ENCODE measurements at regions not wholly inside any gene's neighbourhood (a gene's known extent, or its start where the extent isn't known, plus 50 kb on each side); places are given as distances from the start of the nearest gene placed in this dataset.

DNA sequence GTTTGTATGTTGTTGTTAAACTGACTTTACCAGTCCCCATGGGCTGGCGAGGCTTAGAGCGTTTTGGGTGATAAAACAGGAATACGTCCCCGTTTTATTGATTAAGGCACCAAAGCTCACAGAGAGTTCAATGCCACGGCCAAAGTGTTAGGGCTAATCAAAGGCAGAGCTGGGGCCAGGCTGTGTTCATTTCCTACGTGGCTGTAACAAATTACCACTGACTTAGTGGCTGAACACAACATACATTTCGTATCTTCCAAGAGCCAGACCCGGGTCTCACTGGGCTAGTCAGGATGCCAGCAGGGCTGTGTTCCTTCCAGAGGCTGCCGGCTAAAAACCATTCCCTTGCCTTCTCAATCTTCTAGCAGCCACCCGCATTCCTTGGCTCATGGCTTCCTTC, 94.4 kb upstream of the HABP2 start:
- no peak for DNase-seq (ENCODE audit: low read depth in 1 of 2, low spot score in 1 of 2)

DNA sequence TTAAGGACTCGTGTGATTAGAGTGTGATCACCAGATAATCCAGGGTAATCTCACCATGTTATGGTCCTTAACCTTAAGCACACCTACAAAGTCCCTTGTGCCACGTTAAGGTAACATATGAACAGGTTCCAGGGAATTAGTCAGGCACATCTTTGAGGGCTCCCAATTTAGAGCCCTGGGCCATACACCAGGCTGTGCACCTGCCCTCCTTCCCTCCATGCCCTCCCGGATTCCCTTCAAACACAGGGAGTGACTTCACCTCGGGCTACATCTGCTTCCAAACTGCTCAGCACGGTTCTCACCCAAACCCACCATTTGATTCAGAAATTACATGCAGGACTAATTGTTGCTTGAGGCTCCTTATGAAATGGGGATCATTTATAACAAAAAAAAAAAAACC, 93.9 kb upstream of the HABP2 start:
- no peak for DNase-seq (ENCODE audit: low read depth in 1 of 2, low spot score in 1 of 2)

DNA sequence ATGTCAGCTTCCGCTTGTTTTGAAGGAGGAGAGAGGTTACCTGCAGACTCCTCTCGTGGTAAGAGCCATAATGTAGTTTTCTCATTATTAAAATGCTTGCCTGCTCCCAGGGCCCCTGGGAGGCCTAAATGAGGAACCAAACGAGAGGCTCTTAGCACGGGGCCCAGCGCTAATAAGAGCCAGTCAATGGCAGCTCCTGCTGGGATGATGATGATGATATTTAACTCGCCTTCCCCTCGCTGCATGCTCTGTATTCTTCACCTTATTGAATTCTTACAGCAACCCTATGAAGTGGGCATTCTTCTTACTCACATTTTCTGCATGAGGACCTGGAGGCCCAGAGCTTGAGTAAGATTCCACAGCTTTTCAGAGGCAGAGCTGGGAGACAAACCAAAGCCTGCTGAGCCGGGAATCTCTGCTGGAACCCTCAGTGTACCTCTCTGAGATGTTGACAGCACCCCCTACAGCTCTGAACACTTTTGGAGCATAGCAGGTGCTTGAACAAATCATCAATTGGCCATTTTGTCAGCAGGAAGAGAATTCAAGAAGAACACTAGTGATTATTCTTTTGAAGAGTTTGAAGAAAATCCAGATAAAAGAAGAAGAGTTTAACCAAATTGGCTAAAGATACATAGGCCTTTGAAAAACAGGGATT, 93.1 kb upstream of the HABP2 start:
- no peak for DNase-seq (ENCODE audit: low read depth in 1 of 2, low spot score in 1 of 2)

DNA sequence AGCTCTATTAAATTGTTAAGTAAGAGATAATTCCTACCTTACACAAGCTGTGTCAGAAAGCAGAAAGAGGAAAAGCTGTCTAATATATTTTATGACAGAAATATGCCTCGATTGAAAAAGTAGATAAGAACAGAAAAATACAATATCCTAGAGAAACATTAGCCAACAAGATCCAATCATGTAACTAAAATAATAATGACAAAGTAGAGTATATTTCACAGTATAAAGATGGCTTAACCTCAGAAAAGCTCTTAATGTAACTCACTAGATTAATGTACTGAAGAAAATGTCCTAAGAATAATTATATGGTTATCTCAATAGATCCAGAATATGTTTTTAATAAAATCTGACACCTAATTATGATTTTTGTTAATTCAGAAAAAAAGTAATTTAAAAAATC, 89.8 kb upstream of the HABP2 start:
- no peak for DNase-seq (ENCODE audit: low read depth in 1 of 2, low spot score in 1 of 2)

DNA sequence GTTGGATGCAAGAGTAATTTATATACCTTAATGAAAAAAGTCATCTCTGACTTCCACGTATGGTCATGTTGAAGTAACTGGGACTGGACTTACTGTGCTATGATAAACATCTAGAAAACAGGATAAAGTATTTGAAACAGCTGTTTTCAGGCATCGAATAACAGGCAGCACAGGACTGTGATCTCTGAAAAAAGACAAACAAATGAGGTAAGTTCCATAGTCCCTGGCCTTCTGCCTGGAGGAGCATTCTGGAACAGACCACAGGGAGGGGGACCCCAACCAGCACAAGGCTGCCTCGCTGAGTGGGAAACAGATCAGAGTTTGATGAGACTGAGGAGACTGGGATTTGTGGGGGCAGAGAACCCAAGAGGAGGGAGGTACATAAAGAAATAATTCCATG, 89.1 kb upstream of the HABP2 start:
- DNase-seq (ENCODE audit: low read depth in 1 of 2, low spot score in 1 of 2): no peak

DNA sequence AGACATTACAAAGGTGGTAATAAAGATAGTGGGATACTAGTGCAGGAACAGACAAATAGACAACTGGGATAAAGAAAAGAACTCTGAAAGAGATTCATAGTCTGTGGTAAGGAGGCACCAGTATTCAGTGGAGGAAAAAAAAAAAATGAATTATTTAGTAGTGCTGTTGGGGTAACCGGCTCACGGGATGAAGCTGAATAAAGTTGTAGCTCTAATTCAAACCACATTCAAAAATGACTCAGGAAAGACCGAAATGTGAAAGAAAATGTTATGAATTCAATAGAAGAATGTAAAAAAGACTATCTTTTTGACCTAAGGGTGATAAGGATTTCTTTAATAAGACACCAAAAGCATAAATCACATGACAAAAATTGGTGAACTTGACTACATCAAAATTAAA, 83.1 kb upstream of the HABP2 start:
- no peak for DNase-seq (ENCODE audit: low read depth in 1 of 2, low spot score in 1 of 2)

DNA sequence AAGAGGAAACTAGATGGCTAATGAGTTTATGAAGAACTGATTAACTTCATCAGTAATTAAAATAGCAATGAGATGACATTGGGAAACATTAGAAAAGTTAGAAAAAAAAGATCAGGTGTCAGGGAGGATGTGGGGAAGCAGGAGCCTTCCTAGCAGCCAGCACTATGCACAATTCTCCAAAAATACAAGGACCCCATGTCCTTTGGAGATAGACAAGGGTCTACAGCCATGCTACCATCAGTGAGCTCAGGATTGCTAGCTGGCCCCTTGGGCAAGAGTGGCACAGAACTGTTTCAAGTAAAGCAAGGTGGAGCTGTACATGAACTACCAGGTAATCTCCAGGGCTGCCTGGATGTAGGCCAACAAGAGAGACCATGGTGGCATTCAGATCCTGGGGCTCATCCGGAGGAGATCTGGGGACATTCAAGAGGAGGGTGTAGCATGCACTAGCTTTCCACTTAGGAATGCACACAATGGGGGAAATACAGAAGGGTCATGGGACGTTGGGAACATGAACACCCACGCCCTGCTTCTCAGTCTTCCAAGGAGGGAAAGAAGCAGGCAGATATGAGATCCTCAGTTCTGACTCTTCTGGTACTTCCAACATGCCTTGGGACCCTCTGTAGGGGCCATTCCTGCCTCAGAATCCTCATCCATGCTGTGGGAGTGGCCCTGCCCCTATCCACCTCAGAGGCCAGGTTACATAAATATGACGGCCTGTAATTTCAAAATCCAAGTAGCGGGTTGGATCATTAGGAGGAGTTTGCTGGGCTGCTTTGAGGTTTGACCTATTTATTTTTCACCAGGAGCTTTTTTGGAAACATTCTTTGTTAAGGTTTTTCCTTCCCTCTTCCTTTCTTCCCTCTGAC, 82.2 kb upstream of the HABP2 start:
- DNase-seq (ENCODE audit: low read depth in 1 of 2, low spot score in 1 of 2): no peak

DNA sequence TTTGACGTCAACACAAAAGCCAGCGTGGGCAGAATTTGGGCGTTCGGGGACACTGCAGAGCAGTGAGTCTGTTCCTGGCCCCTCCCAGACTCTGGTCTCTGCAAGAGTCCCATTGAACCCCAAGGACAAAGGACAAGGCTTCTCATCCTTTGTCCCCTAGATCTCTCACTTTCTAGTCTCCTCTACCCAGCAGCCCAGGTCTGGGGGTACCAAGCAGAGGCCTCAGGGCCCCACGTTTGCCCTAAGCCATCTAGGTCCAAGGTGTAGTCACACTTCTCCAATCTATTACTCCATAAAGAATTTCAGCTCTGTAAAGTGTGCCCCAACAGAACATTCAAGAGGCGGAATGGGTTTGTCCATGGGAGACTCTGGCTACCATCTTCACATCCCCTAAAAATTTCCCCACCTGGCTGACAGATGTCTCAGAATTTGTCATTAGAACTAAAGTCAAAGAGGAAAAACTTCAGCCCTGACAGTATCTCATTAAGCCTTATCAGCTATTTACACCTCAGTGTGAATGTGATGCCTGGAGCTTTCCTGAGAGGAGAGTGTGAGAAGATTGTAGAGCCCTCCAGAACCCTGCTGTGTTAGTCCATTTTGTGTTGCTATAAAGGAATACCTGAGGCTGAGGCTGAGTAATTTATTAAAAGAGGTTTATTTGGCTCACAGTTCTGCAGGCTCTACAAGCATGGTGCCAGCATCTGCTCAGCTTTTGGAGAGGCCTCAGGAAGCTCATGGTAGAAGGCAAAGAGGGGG, 81.4 kb upstream of the HABP2 start:
- no peak for DNase-seq (ENCODE audit: low read depth in 1 of 2, low spot score in 1 of 2)

DNA sequence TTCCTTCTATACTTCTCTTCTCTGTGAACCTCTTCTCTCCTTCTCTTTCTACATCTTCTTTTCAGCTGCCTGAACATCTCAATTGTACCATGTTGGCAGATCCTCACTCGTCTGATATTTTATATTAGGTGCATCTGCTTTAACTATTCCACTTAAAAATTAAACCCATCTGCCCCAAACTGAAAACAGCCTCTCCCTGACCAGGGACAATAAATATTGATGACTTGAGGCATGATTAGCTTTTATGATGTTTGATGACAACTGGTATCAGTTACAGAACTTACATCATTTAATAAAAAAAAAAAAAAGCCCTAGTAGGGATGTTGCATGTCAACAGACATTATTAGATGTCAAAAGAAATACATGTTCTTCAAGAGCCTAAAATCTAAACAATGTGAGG, 79.8 kb upstream of the HABP2 start:
- no peak for DNase-seq (ENCODE audit: low read depth in 1 of 2, low spot score in 1 of 2)

DNA sequence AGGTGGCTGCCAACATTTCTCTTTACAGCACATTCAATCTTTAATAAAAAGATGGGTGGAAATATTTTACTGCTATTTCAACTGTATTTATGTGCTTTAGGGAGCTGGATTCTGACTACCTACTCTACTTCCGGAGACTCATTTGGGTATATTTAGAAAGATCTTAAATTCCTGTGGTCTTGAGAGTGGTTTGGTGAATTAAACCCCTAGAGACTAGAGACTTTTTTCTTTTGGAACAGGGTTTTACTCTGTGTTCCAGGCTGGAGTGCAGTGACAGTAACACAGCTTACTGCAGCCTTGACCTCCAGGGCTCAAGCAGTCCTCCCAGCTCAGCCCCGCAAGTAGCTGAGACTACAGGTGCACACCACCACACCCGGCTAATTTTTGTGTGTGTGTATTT, 79.0 kb upstream of the HABP2 start:
- no peak for DNase-seq (ENCODE audit: low read depth in 1 of 2, low spot score in 1 of 2)

DNA sequence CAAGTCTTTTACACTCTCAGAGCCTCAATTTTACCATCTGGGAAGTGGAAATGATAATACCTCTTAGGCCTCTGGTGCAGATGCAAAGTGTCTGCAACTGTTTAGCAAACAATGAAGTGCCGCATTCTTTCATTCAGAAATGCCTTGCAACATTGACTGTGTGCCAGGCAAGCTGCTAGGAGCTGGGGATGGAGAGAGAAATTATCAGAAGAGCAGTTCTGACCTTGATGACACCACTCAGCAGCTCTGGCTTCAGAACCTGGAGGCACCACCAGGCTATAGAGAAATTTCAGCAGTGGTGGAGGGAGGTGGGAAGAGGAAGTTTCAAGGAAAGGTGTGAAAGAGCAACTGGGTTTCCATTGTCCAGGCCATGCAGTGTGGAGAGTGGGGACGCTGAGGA, 78.1 kb upstream of the HABP2 start:
- no peak for DNase-seq (ENCODE audit: low read depth in 1 of 2, low spot score in 1 of 2)

DNA sequence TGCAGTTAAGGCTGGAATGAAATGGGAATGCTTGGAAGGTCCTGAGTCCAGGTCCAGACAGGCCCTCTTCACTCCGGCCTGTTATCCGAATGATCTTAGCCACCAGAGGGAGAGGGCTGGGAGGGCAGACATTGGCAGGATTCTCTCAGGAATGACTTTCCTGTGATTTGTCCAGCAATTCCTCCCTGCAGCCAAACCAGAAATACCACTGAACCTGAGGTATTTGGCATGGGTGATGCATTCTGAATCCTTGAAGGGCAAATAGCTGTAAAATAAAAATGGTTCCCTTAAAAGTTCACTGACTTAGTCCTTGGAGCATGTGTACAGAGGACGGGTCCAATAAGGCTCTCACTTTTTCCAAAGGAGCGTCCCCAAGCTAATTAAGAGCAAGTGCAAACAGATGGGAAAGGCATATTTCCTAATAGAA, 77.5 kb upstream of the HABP2 start:
- no peak for DNase-seq (ENCODE audit: low read depth in 1 of 2, low spot score in 1 of 2)

DNA sequence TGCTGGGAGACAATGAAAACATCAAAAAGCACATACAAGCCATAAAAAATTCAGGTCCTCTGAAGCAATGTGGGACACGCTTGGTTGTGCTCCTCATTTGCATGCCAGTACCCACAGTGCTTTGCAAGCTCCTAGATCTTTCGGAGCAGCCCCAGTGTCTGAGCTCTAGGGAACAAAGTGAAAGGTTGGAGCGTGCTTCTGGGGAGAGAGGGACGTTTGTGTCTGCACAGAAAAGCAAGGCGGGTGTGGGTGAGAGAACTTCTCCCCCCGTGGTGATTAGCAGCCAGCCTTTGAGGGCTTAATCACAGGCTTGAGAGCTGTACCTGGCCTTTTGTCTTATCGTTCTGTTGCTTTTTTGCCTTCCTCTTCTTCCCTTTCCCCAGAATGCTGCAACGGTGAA, 76.7 kb upstream of the HABP2 start:
- DNase-seq (ENCODE audit: low read depth in 1 of 2, low spot score in 1 of 2): no peak

DNA sequence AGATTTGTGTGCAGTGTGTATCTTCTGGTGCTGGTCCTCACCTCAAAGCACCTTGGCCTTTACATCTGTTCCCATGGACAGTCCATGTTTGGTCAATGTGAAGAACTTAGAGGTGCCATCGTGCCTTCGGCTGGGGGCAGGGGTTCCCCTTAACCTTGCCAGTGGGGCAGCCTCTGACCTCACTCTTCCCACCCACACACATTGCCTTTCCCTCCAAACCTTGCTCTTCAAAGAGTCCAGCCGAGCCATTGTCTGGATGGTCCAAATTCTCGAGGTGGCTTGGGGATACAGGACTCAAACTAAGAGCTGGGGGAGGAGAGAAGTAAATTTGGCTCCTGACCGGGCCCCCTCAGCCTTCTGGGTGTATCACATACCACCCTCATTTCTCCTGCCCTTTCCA, 76.2 kb upstream of the HABP2 start:
- no peak for DNase-seq (ENCODE audit: low read depth in 1 of 2, low spot score in 1 of 2)

DNA sequence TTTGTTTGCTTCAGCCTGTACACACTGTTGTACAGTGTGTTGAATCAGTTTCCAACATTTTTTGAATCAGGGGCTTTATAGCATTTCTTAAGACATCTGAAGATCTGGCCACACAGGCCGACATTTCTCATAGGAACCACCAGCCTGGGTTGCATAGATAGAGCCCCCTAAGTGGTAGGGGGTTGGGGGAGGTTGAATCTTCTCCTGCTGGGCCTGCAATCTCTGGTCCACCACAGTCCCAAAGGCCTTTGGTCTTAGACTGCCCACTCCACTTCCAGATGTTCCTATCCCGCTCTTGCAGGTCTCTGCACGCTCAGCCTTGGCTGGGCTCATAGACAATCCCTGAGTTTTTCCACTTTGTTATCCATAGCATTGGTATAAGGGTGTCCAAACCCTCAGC, 75.4 kb upstream of the HABP2 start:
- no peak for DNase-seq (ENCODE audit: low read depth in 1 of 2, low spot score in 1 of 2)

DNA sequence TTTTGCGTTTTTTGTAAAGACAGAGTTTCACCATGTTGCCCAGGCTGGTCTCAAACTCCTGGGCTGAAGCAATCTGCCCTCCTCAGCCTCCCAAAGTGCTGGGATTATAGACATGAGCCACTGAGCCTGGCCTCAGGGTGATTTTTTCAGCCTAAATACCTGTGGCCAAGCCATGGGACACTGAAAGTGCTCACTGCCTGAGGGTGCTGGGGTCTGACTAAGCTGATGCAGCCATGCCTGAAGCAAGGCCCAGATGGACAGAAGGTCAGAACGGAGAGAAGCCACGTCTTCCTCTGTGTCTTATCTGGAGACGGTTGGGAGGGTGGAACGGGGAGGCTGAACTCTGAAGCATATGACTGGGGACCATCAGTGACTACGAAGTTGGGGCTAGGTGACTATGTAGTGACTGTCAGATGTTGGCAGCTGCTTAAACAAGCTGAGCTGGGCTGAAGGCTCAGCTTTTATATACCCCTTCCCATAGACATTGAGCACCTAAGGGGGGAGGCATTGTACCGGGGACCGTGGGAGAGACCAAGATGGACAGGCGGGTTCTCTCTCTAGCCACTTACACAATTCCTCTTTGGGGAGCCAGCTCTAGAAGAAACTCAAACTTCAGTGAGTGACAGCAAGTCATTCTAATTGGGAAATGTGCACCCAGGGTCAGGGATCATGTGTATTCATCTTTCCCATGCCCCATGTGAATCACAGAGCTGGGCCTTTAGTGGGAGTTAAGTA, 73.3 kb upstream of the HABP2 start:
- no peak for DNase-seq (ENCODE audit: low read depth in 1 of 2, low spot score in 1 of 2)

DNA sequence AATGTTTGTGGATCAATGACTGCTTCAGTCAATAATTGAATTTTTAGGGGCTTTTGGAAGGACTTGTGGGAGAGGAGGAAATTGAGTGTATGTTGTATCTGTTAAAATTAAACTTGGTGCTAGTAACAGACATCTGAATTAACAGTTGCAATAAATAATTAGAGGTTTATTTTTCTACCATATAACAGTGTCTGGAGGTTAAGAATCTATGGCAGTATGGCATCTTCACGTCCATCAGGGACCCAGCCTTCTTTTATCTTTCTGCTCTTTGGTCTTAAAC, 72.8 kb upstream of the HABP2 start:
- DNase-seq (ENCODE audit: low read depth in 1 of 2, low spot score in 1 of 2): no peak

DNA sequence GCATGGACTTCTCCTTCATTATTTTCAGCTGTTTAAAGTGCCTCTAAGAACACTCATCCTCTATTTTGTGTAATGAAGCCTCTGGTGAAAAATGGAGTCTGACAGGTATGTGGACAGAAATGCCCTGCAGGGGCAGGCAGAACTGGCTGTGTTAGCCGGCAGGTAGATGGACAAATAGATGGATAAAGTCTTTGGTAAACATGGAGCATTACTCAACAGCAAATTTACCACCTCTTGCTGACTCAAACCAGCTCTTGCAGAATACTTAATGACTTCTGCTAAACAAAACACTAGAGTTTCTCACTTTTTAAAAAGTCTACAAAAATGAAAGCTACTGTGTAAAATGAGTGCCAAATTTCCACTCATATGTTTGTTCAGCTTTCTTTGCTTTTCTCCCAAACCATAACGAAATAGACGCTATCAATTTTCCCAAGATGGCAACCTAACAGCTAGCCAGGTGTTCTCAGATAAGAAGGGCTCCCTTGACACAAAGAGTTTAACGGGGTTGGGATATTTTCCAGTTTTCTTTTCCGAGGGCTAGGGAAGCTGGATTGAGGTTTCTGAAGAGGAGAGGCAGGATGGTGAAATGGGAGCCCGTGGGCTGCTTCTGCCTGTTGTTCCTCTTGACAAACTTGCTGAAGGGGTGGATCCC, 71.9 kb upstream of the HABP2 start:
- no peak for DNase-seq (ENCODE audit: low read depth in 1 of 2, low spot score in 1 of 2)

DNA sequence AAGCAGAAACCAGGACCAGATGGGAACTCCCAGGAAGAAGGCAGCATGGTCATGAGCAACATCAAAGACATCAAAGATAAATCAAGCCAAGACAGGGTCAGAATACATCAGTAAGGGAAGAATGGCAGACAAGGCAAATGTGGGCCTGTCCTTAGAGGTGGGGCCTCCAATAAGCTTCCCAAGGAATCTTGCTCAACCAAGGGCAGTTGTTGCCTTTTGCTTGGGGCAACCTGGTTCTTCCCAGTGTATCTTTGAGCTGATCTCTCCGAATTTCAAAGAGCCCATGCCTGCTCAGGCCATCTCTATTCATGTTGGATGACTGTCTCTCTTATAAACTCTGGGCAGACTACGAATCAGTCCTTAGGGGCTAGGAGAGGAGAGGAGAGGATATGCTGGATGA, 68.4 kb upstream of the HABP2 start:
- no peak for DNase-seq (ENCODE audit: low read depth in 1 of 2, low spot score in 1 of 2)

DNA sequence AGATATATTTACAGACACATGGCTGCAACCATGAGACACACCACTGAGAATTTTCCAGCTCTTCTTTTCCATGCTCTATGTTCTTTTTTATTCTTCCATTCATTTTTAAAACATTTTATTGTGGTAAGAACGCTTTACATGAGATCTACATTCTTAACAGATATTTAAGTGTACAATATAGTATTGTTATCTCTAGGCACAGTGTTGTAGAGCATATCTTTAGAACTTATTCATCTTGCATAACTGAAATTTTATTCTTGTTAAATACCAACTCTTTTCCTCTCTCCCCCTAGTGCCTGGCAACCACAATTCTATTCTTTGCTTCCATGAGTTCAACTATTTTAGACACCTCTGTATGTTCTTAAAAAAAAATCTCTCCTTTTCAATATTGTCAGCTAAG, 67.1 kb upstream of the HABP2 start:
- DNase-seq (ENCODE audit: low read depth in 1 of 2, low spot score in 1 of 2): no peak

DNA sequence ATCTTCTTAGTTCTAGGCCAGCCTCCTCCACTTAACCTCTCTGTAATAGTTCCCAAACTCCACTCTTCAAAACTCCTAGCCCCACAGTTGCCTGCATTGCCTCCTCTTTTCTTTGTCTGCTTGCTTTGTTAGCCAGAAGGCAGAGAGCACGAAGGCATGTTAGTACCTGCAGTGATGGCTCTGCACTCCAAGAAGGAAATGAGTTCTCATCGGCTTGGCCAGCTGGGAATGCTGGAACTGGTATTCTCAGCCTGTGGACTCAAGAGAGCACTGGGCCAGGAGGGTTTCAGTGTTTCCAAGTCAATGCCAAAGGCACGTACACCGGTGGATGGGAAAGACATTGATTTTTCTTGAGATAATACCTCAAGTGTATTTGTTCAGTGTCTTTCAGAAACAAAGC, 66.3 kb upstream of the HABP2 start:
- DNase-seq (ENCODE audit: low read depth in 1 of 2, low spot score in 1 of 2): no peak

All from stimulated activated CD4-positive, alpha-beta T cell treated with anti-CD3 and anti-CD28 coated beads, Interleukin-15, amount 100 ng/mL, for 1 hour (primary cell).